ENCODE measurements at regions not wholly inside any gene's neighbourhood (a gene's known extent, or its start where the extent isn't known, plus 50 kb on each side); places are given as distances from the start of the nearest gene placed in this dataset.

GRCh38 chr7:20064181-20064970 is 152.8 kb downstream of the MACC1 start:
- Histone ChIP-seq H3K9ac (ENCODE audit: low read length) (no peak overlapping the region), H3K27ac (ENCODE audit: low read length) (no peak overlapping the region), H3K9me2 (replicated peaks; ENCODE audit: insufficient read depth, low read length) (no peaks in the 10 kb centered on the region), H3K4me3 (ENCODE audit: low read length) (no peak overlapping the region), H3K79me2 (ENCODE audit: low read length) (no peaks in the 10 kb centered on the region), H4K20me1 (ENCODE audit: insufficient read depth, low read depth, low read length) (no peaks in the 10 kb centered on the region), H3K4me2 (ENCODE audit: low read depth, low read length, poor library complexity, severe bottlenecking) (no peak overlapping the region), H2AFZ (ENCODE audit: low read length) (no peak overlapping the region), H3K4me1 (ENCODE audit: low read length) (peaks cover 7% of the 10 kb centered on the region), H3K36me3 (ENCODE audit: insufficient read depth, low read length) (no peaks in the 10 kb centered on the region), H3K9me3 (ENCODE audit: low read length) (peaks cover 7% of the 10 kb centered on the region; the same call in 1 of the 2 replicates), H3K27me3 (ENCODE audit: low read length) (0 out of 2 replicates have a peak, but pooled peaks cover 3% of the 10 kb centered on the region)
- DNase-seq = no peak

- Histone ChIP-seq H4K20me1 (ENCODE audit: insufficient read depth, low read depth, low read length) (no peaks in the 10 kb centered on the region), H2AFZ (ENCODE audit: low read length) (no peak overlapping the region), H3K79me2 (ENCODE audit: low read length) (no peaks in the 10 kb centered on the region), H3K9me3 (ENCODE audit: low read length) (peaks cover 7% of the 10 kb centered on the region; the same call in 1 of the 2 replicates), H3K4me2 (ENCODE audit: low read depth, low read length, poor library complexity, severe bottlenecking) (no peak overlapping the region), H3K27ac (ENCODE audit: low read length) (no peak overlapping the region), H3K36me3 (ENCODE audit: insufficient read depth, low read length) (no peaks in the 10 kb centered on the region), H3K4me3 (ENCODE audit: low read length) (no peak overlapping the region), H3K27me3 (ENCODE audit: low read length) (0 out of 2 replicates have a peak, but pooled peaks cover 3% of the 10 kb centered on the region), H3K9ac (ENCODE audit: low read length) (no peak overlapping the region), H3K4me1 (ENCODE audit: low read length) (peaks cover 7% of the 10 kb centered on the region), H3K9me2 (replicated peaks; ENCODE audit: insufficient read depth, low read length) (no peaks in the 10 kb centered on the region)
- no peak for DNase-seq
These were observed 153.5 kb downstream of the MACC1 start for GRCh38 chr7:20063644-20064043.

- Histone ChIP-seq H4K20me1 (ENCODE audit: insufficient read depth, low read depth, low read length) (no peaks in the 10 kb centered on the region), H3K27ac (ENCODE audit: low read length) (no peak overlapping the region), H3K9ac (ENCODE audit: low read length) (no peak overlapping the region), H2AFZ (ENCODE audit: low read length) (no peak overlapping the region), H3K36me3 (ENCODE audit: insufficient read depth, low read length) (no peaks in the 10 kb centered on the region), H3K9me3 (ENCODE audit: low read length) (peaks cover 7% of the 10 kb centered on the region; the same call in 1 of the 2 replicates), H3K79me2 (ENCODE audit: low read length) (no peaks in the 10 kb centered on the region), H3K9me2 (replicated peaks; ENCODE audit: insufficient read depth, low read length) (no peaks in the 10 kb centered on the region), H3K4me2 (ENCODE audit: low read depth, low read length, poor library complexity, severe bottlenecking) (no peak overlapping the region), H3K27me3 (ENCODE audit: low read length) (0 out of 2 replicates have a peak, but pooled peaks cover 3% of the 10 kb centered on the region), H3K4me1 (ENCODE audit: low read length) (peaks cover 7% of the 10 kb centered on the region), H3K4me3 (ENCODE audit: low read length) (no peak overlapping the region)
- DNase-seq = no peak
These were observed 154.3 kb downstream of the MACC1 start for GRCh38 chr7:20062932-20063331.

GRCh38 chr7:20053334-20054104 is 163.7 kb downstream of the MACC1 start:
- H3K9ac ChIP-seq (ENCODE audit: low read length) = no peak overlapping the region
- no peaks in the 10 kb centered on the region for H3K79me2 ChIP-seq (ENCODE audit: low read length)
- DNase-seq = no peak
- H4K20me1 ChIP-seq (ENCODE audit: insufficient read depth, low read depth, low read length) = no peaks in the 10 kb centered on the region
- H2AFZ ChIP-seq (ENCODE audit: low read length) = no peak overlapping the region
- no peaks in the 10 kb centered on the region for H3K27me3 ChIP-seq (ENCODE audit: low read length)
- no peaks in the 10 kb centered on the region for H3K9me2 ChIP-seq (replicated peaks; ENCODE audit: insufficient read depth, low read length)
- H3K4me2 ChIP-seq (ENCODE audit: low read depth, low read length, poor library complexity, severe bottlenecking) = no peak overlapping the region
- no peak overlapping the region for H3K27ac ChIP-seq (ENCODE audit: low read length)
- no peaks in the 10 kb centered on the region for H3K4me1 ChIP-seq (ENCODE audit: low read length)
- H3K36me3 ChIP-seq (ENCODE audit: insufficient read depth, low read length) = no peaks in the 10 kb centered on the region
- H3K4me3 ChIP-seq (ENCODE audit: low read length) = no peak overlapping the region
- no peaks in the 10 kb centered on the region for H3K9me3 ChIP-seq (ENCODE audit: low read length)

- no peaks in the 10 kb centered on the region for H3K9me2 ChIP-seq (replicated peaks; ENCODE audit: insufficient read depth, low read length)
- DNase-seq = peak; percentile 32
- no peak overlapping the region for H2AFZ ChIP-seq (ENCODE audit: low read length)
- no peak overlapping the region for H3K4me3 ChIP-seq (ENCODE audit: low read length)
- H3K36me3 ChIP-seq (ENCODE audit: insufficient read depth, low read length) = no peaks in the 10 kb centered on the region
- no peak overlapping the region for H3K4me2 ChIP-seq (ENCODE audit: low read depth, low read length, poor library complexity, severe bottlenecking)
- no peaks in the 10 kb centered on the region for H3K27me3 ChIP-seq (ENCODE audit: low read length)
- no peak overlapping the region for H3K27ac ChIP-seq (ENCODE audit: low read length)
- H4K20me1 ChIP-seq (ENCODE audit: insufficient read depth, low read depth, low read length) = no peaks in the 10 kb centered on the region
- no peaks in the 10 kb centered on the region for H3K9me3 ChIP-seq (ENCODE audit: low read length)
- H3K4me1 ChIP-seq (ENCODE audit: low read length) = no peaks in the 10 kb centered on the region
- no peaks in the 10 kb centered on the region for H3K79me2 ChIP-seq (ENCODE audit: low read length)
- H3K9ac ChIP-seq (ENCODE audit: low read length) = no peak overlapping the region
These were observed 166.8 kb downstream of the MACC1 start for GRCh38 chr7:20050241-20050966.

GRCh38 chr7:20038676-20039075 is 178.5 kb downstream of the MACC1 start:
- H3K4me1 ChIP-seq (ENCODE audit: low read length) = no peaks in the 10 kb centered on the region
- no peaks in the 10 kb centered on the region for H3K36me3 ChIP-seq (ENCODE audit: insufficient read depth, low read length)
- no peaks in the 10 kb centered on the region for H3K27me3 ChIP-seq (ENCODE audit: low read length)
- H3K79me2 ChIP-seq (ENCODE audit: low read length) = no peaks in the 10 kb centered on the region
- H3K4me2 ChIP-seq (ENCODE audit: low read depth, low read length, poor library complexity, severe bottlenecking) = no peak overlapping the region
- DNase-seq = peak; percentile 20
- H3K9me3 ChIP-seq (ENCODE audit: low read length) = no peaks in the 10 kb centered on the region
- H3K4me3 ChIP-seq (ENCODE audit: low read length) = no peak overlapping the region
- no peak overlapping the region for H3K27ac ChIP-seq (ENCODE audit: low read length)
- H3K9me2 ChIP-seq (replicated peaks; ENCODE audit: insufficient read depth, low read length) = no peaks in the 10 kb centered on the region
- H4K20me1 ChIP-seq (ENCODE audit: insufficient read depth, low read depth, low read length) = no peaks in the 10 kb centered on the region
- H2AFZ ChIP-seq (ENCODE audit: low read length) = no peak overlapping the region
- no peak overlapping the region for H3K9ac ChIP-seq (ENCODE audit: low read length)

GRCh38 chr7:20035279-20035875 is 181.8 kb downstream of the MACC1 start:
- H3K27ac ChIP-seq (ENCODE audit: low read length) = no peak overlapping the region

More at GRCh38 chr7:20035279-20035875, 181.8 kb downstream of the MACC1 start:
- Histone ChIP-seq H3K4me1 (ENCODE audit: low read length) (no peaks in the 10 kb centered on the region), H3K4me3 (ENCODE audit: low read length) (no peak overlapping the region), H3K9me3 (ENCODE audit: low read length) (no peaks in the 10 kb centered on the region), H3K4me2 (ENCODE audit: low read depth, low read length, poor library complexity, severe bottlenecking) (no peak overlapping the region), H3K9ac (ENCODE audit: low read length) (no peak overlapping the region), H3K36me3 (ENCODE audit: insufficient read depth, low read length) (no peaks in the 10 kb centered on the region), H3K27me3 (ENCODE audit: low read length) (no peaks in the 10 kb centered on the region), H4K20me1 (ENCODE audit: insufficient read depth, low read depth, low read length) (no peaks in the 10 kb centered on the region), H2AFZ (ENCODE audit: low read length) (no peak overlapping the region), H3K9me2 (replicated peaks; ENCODE audit: insufficient read depth, low read length) (no peaks in the 10 kb centered on the region), H3K79me2 (ENCODE audit: low read length) (no peaks in the 10 kb centered on the region)
- DNase-seq = peak; percentile 32
